GM18909 (cell line): ENCODE measurements at regions not wholly inside any gene's neighbourhood (a gene's known extent, or its start where the extent isn't known, plus 50 kb on each side); places are given as distances from the start of the nearest gene placed in this dataset.

Source experiments
- ATAC-seq: cut with Tn5 transposase; IDR thresholded peaks from one replicate; pipeline ENCODE4 v1.9.1; 2021; ENCODE audit warnings: mild to moderate bottlenecking; ENCODE audit not compliant: unreplicated experiment, poor library complexity

- no peak for ATAC-seq
Observed at GRCh38 chr11:113634940-113635575, 71.0 kb downstream of the TMPRSS5 start.

- ATAC-seq = no peak
Observed at GRCh38 chr11:113632981-113633380, 73.1 kb downstream of the TMPRSS5 start.

- ATAC-seq = no peak
Observed at GRCh38 chr11:113629562-113629961, 76.5 kb downstream of the TMPRSS5 start.

GRCh38 chr11:113628912-113629311 is 77.2 kb downstream of the TMPRSS5 start:
- ATAC-seq = no peak

GRCh38 chr11:113627946-113628345 is 78.2 kb downstream of the TMPRSS5 start:
- ATAC-seq = no peak

GRCh38 chr11:113627297-113627696 is 78.8 kb downstream of the TMPRSS5 start:
- ATAC-seq = no peak

- no peak for ATAC-seq
Observed at GRCh38 chr11:113626736-113627135, 79.4 kb downstream of the TMPRSS5 start.

- no peak for ATAC-seq
Observed at GRCh38 chr11:113623114-113623513, 83.0 kb downstream of the TMPRSS5 start.

GRCh38 chr11:113618360-113618759 is 87.7 kb downstream of the TMPRSS5 start:
- ATAC-seq = no peak

- no peak for ATAC-seq
Observed at GRCh38 chr11:113615773-113616172, 90.3 kb downstream of the TMPRSS5 start.

GRCh38 chr11:113615098-113615497 is 91.0 kb downstream of the TMPRSS5 start:
- no peak for ATAC-seq

GRCh38 chr11:113614097-113614496 is 92.0 kb downstream of the TMPRSS5 start:
- ATAC-seq = no peak

GRCh38 chr11:113613619-113614018 is 92.5 kb downstream of the TMPRSS5 start:
- no peak for ATAC-seq

- ATAC-seq = no peak
Observed at GRCh38 chr11:113604186-113604585, 101.9 kb downstream of the TMPRSS5 start.

GRCh38 chr11:113603277-113604059 is 102.6 kb downstream of the TMPRSS5 start:
- ATAC-seq = no peak

- ATAC-seq = no peak
Observed at GRCh38 chr11:113602483-113602882, 103.6 kb downstream of the TMPRSS5 start.

- no peak for ATAC-seq
Observed at GRCh38 chr11:113596658-113597057, 109.5 kb downstream of the TMPRSS5 start.

- ATAC-seq = no peak
Observed at GRCh38 chr11:113595810-113596594, 110.1 kb downstream of the TMPRSS5 start.

- ATAC-seq = peak; percentile 69
Observed at GRCh38 chr11:113593698-113594308, 112.3 kb downstream of the TMPRSS5 start.

GRCh38 chr11:113591117-113591516 is 115.0 kb downstream of the TMPRSS5 start:
- ATAC-seq = no peak

GRCh38 chr11:113587308-113587739 is 112.1 kb upstream of the DRD2 start:
- peak; percentile 80 for ATAC-seq
